ENCODE measurements at regions not wholly inside any gene's neighbourhood (a gene's known extent, or its start where the extent isn't known, plus 50 kb on each side); places are given as distances from the start of the nearest gene placed in this dataset.

- no peak for TF ChIP-seq CTCF (IDR thresholded peaks at IDR 0.05; ENCODE audit: control extremely low read depth in 1 of 3, insufficient read depth in 1 of 3, low read depth in 1 of 3, low read length in 3 of 3)
- TF ChIP-seq EGR1 (IDR thresholded peaks at IDR 0.05; ENCODE audit: borderline replicate concordance, low read depth, low read length), result no peak
- no peak for TF ChIP-seq POLR2AphosphoS5 (IDR thresholded peaks at IDR 0.05; ENCODE audit: low read depth, low read length)
Measured at GRCh38 chr2:12948961-12949353, 232.2 kb downstream of the TRIB2 start.

All from H1 (cell line).